ENCODE measurements at regions not wholly inside any gene's neighbourhood (a gene's known extent, or its start where the extent isn't known, plus 50 kb on each side); places are given as distances from the start of the nearest gene placed in this dataset.

DNA sequence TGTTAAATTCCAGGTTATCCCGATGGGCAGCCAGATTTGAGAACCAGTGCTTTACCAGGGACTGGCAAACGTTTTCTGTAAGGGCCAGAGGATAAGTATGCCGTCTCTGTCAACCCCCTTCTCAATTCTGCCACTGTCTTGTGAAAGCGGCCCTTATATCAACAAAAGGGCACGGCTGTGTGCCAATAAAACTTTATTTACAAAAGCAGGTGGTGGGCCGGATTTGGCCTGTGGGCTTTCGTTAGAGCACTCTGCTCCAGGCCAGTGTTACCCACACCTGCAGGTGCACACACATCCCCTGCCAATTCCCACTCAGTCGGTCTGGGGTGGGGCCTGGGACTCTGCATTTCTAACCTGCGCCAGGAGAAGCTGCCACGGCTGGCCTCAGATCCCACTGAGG lies 111.2 kb downstream of the RFLNA start:
- DNase-seq: no peak

DNA sequence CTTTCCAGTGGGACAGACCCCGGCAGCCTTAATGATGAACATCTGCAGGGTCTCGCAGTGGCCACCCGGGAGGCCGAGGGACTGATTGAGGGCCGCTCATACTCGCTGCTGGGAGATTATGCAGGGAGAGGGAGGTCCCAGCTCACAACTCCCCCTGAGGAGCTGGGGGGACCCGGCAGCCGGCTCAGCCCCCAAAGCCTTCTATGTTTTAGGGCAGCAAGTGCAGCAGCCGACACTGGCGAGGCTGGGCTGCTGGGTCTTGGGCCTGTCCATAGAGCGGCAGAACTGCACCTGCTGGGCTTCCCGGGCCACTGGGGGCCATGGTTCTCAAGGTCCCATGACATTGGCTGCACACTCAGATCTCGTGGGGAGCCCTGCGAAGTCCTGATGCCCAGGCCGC lies 110.7 kb downstream of the RFLNA start:
- no peak for DNase-seq

DNA sequence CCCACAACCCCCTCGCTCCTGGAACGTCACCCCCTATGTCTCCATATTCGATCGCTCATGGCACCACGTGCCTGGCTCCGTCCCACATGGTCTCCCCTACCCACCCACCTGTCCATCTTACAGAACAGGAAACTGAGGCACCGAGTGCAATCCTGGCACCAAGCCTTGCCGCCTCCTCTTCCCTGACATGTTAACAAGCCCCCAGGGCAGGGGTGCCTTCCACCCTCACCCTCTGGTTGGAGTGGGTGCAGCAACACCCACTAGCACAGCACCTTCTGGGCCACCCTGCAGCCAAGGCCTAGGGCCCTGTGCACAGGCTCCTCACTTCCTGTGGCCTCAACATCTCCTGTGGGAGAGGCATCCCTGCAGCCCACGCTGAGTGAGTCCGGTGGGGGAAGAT lies 110.3 kb downstream of the RFLNA start:
- no peak for DNase-seq

DNA sequence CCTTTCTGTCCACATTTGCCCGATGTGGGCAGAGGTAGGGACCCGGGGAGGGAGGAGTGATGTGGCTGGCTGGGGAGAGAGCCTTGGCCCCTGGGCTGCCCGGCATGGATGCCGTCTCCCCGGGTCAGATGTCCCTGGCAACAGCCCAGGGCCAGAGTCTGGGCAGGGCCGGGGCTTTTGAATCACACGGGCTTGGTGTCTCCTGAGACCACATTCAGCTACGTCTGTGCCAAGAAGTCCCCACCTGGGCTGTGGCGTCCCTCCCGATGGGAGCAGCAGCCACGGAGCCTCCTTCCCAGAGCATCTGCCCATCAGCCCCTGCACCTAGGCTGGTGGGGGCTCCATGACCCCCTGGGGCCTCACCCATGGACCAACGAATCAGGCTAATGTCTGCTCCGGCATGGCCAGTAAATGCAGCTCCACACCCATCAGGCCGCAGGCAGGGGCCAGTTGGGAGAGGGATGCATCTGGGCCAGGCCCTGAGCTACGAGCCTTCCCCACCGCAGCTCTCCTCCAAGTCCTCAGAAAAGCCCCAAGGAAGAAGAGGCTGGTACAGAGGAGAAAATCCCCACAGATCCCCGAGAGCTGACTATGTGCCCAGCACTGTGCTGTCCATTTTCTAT lies 109.4 kb downstream of the RFLNA start:
- no peak for DNase-seq

DNA sequence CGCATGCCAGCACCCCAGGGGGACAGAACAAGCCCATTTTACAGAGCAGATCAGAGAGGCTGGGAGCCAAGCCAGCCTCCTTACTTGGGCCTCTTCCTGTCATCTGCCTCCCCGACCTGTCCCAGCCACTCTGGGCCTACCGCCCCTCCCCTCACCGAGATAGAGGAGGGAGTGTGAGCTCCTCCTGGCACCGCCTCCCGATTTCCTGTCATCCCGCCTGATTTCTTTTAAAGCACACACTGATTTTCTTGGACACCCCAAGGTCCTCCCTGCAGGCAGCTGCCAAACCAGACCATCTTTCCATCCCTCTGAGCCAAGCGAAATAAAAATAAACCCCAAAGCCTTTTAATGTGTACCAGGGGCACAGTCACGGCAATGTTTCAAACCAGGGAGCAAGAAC lies 108.4 kb downstream of the RFLNA start:
- no peak for DNase-seq

DNA sequence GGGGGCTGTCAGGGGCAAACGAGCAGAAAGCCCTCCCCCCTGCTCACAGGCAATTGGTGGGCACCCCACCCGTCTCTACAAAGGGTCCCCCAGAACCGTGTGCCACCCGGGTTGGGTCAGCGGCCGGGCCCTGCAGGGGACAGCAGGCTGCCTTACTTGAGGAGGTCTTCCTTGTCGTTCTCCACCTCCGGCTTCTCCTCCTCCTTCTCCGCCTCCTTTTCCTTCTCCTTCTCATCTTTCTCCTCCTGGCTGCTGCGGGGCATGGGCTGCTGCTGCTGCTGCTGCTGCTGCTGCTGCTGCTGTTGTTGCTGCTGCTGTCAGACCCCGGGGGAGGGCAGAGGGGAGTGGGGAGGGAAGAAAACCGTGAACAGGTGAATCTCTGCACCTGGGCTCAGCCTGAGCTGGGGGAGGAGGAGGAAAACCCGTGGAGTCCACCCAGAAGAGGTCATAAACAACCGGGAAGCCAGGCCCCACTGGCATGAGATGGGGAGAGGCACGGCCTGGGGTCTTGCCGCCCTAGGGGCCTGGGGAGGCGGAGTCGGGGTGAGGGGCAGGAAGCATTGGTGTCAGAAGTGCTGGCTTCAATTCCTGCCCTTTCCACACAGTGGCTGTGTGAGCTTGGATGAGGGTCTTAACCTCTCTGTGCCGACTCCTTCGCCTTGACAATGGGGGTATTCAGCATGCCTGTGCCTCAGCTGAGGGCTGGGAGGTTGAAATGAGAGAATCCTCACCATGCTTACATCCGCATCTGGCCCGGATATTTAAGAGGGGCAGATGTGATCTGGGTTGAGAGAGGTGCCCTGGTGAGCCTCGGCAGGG lies 107.6 kb downstream of the RFLNA start:
- no peak for DNase-seq

DNA sequence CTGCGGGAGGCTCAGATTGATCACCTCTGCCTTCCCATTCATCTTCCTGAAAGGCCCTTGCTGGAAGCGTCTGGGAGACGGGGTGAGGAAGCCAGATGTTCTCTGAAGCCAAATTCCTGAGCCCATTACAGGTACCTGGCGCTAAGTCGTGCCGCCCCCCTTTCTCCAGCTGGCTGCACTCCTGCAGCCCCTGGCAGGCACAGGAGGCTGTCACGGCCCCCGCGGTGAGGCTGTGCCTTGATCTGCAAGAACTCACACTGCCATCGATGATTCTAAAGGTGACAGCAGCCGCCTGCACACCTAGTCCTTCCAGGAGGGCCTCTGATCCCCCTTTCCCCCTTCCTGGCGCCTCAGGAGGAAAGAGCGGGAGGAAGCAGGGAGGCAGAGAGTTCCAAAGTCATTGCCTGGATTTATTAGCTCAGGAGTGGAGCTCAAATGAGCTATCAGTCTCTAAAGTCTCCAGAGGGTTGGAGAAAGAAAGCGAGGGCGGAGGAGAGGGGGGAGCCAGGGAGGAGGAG lies 106.9 kb downstream of the RFLNA start:
- DNase-seq: no peak

DNA sequence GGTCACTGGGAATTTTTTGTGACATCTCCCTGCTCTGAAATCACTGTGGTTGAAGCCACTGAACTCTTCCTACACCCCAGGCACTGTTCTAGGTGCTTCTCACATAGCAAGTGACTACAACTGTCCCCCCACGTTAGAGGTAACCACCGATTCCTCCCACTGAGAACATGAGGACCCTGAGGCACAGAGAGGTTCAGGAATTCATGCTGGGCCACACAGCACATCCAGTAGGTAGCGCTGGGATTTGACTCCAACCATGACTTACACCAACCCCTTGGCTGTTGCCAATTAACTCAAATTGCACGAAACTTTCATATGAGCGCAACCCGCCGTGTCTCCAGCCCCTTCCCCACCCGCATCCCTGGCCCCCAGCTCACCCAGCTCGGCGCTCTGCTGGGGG lies 105.2 kb downstream of the RFLNA start:
- DNase-seq: no peak

DNA sequence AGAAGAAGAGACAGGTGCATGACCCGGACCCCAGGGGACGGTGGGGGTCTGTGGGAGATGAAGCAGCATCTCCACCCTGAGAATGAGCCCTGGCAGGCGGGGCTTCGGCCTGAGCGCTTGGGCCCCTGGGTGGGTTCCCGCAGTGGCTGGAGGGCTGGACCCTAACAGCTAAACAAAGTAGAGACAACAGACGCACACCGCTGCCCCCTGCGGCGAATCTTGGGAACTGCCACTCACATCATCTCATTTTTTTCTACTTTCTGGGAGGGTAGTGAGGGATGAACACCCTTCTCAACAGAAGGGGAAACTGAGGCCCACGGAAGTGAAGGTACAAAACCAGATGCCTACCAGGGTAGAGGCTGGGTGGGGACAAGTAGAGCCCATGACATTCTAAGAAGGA lies 104.7 kb downstream of the RFLNA start:
- DNase-seq: no peak

DNA sequence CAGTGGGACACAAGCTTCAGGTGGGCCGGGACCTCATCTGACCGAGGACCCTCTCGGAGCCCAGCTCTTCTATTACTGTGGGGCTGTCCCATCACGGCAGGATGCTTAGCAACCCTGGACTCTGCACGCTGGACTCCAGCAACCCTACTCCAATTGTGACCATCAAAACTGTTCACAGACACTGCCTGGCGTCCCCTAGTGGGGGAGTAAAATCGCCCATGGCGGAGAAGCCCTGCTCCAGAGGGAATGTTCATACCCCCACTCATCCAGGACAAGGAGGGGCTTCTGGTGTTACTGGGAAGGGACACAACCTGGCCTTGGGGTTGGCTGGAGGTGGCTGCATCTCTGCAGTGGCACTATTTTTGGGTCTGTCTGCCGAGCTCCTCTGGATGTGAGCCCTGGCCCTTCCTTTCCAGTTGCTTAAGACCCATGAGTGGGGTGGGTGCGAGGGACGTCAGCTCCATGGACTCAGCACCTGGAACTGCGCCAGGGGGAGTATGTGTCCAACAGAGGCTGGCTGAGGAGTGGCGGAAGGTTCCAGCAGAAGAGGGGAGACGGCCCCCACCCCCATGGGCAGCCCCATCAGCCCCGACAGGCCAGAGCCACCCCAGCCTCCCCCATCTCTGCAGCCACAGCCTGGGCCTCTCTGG lies 103.8 kb downstream of the RFLNA start:
- DNase-seq: no peak

DNA sequence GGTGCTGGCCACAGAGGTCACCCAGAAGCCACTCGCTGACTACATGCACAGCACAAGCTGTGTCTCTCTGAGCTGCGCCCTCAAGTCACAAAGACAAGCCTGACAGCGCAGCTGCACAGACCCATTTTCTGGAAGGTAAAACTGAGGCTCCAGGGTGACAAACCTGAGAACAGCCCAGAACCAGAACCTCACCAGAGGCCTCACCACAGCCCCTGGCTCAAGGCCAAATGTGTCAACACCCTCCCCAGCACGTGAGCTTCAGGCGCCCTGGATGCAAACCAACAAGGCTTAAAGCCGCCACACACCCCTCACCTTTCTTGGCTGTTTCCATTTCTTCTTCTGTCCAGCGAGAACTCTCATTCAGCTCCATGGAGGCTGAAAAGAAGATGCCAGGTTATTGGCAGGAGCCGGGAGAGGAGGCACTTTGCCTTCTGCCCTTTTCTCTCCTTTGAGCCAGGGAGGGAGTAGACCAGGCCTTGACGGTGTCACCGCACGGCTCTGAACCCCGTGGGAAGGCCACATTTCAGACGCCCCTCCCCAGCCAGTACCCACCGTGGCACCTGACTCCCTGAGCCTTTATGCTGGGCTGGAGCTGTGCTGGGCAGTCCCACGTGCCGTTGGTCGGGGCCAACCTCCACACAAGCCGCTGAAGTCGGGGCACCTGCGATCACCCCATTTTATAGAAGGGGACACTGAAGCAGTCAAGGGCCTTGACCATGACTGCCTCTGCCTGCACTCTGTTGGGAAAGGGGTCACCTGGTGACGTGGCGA lies 103.1 kb downstream of the RFLNA start:
- DNase-seq: no peak

DNA sequence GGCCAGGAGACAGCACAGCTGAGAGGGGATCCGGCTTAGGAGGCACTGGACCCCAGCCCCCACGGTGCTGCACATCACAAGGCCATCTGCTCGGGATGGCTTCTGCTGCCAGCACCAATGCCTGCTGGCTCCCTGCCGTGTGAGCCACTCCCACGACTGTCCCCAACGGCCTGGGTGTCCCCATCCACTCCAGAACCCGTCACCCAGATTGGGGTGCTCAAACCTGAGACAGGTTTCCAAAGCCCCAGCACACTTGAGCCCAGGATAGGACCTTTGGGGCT lies 102.4 kb downstream of the RFLNA start:
- no peak for DNase-seq

DNA sequence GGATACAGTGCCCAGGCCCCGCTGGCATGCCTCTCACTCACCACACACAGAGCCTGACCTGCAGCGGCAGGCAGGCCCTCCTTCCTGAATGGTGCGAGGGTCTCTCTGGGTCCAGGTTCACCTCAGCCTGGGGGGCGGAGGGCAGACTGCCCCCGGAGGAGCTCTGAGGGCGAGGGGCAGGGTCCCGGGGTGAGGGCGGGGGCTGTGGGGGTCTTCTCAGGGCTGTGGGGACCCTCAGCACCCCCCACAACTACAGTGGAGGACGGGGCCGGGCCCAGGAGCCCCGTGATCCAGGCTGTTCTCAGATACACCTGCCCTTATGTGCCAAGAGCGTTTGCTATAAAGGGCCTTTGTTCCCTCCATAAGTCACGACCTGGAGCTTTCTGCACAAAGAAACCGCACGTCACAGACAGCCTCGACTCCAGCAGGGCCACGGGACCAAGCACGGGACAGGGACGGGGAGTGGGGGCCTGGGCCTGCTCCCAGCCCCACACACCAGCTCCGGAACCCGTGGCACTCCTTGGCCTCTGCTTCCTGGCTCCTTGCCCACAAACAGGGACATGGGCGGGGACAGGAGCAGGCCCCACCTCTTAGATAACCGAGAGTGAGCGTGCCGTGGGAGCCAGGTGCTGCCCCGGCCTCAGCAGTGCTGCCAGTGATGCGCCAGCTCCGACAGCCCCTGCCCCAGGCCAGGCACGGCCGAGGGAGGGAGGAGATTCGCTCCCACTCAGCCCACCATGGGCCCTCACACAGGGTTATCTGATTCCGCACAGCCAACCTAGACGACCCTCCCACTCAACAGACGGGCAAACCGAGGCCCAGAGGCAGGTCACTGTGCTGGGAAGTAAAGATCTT lies 101.9 kb downstream of the RFLNA start:
- DNase-seq: no peak

DNA sequence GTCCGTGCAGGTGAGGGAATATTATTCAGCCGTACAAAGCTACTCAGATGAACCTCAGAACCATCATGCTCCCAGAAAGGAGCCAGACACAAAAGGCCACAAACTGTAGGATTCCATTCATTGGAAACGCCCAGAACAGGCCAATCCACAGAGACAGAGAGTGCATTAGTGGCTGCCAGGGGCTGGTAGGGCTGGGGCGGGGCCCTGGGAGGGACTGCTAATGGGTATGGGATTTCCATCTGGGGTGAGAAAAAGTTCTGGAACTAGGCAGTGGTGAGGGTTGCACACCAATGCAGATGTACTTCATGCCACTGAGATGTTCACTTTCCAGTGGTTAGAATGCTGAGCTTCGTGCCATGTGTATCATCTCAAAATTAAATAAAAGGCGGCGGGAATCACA lies 101.1 kb downstream of the RFLNA start:
- no peak for DNase-seq

DNA sequence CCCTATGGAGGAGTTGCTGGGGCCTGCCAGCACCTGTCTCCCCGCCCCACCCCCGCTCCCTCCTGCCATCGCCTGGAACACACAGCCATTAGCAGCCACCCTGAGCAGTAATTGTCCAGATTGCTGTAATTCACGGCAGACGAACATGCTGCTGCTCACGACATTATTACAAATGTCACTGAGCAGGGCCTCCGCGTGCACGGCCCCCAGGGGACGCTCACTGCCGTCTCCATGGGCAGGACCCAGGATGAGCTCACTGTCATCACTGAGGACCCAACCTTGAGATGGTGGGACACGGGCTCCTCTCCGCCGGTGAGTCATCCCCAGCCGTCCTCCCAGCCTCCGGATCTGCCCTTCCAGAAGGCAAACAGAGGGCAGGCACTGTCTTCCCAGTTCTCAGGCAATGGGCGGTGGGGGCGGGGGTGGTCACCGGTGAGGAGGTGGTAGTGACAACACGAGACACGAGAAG lies 100.4 kb downstream of the RFLNA start:
- DNase-seq: peak; percentile 83

DNA sequence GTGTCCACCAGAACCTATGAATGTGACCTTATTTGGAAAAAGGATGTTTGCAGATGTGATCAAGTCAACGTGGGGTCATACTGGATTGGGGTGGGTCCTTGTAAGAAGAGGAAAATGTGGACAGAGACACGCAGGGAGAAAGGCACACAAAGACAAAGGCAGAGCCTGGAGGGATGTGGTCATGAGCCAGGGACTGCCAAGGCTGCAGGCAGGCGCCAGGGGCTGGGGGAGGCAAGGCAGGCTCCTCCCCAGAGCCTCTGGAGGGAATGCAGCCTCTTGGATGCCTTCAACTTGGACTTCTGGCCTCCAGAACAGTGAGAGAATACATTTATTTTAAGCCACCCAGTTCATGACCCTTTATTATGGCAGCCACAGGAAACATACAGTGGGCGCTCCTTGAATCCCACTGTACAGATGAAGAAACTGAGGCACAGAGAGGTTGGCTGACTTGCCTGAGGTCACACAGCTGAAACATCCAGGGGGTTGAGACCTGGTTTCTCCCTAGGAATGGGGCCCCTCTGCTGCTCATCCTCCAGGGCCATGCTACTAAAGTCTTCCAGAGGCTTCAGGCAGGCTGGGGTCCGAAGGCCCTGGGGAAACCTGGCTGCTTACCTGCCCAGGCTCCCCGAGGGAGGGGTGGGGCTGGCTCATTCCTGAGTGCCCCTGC lies 99.7 kb downstream of the RFLNA start:
- DNase-seq: no peak

DNA sequence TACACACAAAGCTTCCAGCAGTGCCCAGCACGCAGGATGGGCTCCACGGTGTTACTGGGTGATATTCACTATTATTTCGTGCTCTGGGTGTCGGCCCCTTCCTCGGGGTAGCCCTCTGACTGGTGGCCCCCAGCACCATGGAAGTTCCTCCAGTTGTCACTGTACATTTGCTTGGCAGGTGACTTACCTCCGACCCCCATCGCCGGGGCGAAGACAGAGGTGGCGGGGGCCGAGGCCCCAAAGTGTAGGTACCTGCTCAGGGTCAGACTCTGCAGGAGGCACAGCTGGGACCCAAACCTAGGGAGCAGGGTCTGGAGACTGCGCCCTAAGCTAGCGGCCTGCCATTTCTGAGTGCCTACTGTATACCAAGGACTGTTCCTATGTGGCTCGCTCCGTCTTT lies 98.9 kb downstream of the RFLNA start:
- DNase-seq: no peak

DNA sequence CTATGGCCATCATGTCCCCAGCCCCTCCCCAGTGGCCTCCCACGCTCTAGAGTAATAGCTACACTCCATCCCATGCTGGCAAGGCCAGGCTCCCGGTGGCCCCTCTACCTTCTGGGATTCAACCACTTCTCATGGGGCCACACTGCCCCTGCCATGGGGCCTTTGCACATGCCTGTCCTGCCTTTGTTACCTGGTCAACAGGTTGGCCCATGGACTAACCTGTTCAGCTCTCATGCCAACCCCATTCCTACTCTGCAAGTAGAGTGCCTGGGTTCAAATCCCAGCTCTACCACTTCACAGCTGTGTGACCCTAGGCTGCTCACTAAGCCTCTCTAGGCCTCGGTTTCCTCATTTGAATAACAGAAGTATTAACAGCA lies 98.5 kb downstream of the RFLNA start:
- no peak for DNase-seq

DNA sequence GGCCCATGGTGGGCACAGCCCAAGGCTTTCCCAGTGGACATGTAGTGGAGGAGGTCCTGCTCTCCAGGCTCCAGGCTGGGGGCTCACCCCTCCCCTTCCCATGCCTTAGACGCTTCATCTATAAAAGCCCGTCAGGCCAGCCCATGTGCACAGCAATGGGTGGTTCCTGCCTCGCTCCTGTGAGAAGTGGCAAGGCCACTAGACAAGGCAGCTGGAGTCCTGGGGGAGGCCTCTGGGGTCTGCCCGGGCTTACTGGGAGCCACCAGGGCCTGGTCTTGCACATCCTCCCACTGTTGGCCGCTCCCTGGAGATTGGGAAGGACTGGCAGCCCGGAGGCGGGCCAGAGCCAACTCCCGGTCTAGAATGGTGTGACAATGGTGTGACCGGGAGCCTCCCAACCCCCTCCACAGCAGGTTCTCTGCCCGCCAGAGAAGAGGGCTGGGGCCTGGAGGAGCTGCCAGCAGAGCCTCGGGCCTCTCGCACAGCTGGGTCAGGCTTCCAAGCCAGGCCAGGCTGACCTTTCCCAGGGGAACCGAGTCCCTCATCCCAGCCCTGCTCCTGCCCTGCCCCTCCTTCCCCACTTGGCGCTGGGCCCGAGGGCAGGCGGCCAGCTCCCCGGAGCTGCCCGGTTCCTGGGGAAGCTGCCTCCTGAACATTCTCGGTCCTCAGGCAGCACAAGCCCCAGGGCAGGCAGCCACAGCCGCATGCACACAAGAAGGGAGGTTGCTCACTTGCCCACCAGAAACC lies 97.9 kb downstream of the RFLNA start:
- no peak for DNase-seq

DNA sequence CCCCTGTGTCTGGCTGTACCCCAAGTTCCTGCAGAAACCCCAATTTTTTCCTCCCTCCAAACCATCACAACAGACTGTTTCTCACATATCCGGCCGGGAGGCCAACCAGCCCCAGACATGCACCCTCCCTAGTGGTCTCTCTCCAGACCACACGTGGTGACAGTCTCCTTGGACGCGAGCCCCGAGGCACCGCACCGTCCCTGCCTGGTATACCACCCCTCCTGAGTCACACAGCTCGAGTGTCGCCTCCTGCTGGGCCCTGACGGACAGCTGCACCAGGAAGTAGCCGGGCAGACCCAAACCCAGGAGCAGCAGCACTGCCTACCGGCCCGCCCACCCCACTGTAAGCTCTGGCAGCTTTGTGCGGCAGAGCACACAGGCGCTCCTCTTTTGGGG lies 97.4 kb downstream of the RFLNA start:
- no peak for DNase-seq
